ENCODE measurements at regions not wholly inside any gene's neighbourhood (a gene's known extent, or its start where the extent isn't known, plus 50 kb on each side); places are given as distances from the start of the nearest gene placed in this dataset.

DNA sequence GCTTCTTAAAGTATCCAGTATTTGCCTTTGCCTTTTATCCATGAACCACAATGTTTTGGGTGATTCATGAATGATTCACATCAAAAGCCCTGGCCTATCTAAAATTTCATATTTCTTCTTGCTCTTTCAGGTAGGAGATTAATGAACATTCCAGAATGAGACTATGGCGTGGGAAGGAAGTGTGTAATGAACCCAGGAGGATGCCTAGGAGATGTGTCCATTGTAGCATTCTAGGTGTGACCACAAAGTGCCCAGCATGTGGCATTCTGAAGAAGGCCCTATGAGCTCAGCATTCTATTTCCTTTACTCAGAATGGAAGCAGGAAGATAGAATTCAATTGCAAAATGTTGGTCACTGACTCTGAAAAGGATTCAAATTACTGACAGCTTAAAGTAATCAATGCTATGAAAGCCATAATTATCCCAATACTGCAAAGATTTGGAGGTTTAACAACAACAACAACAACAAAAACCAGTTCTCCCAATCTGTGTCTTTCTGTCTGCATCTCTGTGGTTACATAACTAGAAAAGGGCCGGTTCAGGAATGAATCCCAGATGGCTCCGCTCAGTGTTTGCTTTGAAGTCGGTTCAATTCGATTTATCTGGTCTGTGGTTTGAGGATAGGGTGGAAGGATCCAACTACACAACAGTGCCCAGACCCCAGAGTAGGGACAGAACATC, 126.7 kb downstream of the FOXD1 start:
- no peaks in the 10 kb centered on the region for H3K79me2 ChIP-seq (ENCODE audit: control insufficient read depth, insufficient read depth, low read length)
- no peaks in the 10 kb centered on the region for H3K9me1 ChIP-seq (ENCODE audit: control insufficient read depth, extremely low read depth, insufficient read depth, low read length)
- H3K27ac ChIP-seq (ENCODE audit: control insufficient read depth, insufficient read depth, low read length) = peak overlapping the region; percentile 71
- H2AFZ ChIP-seq (ENCODE audit: control insufficient read depth, low read length) = peak overlapping the region; percentile 24
- TF ChIP-seq, protein P1, sequence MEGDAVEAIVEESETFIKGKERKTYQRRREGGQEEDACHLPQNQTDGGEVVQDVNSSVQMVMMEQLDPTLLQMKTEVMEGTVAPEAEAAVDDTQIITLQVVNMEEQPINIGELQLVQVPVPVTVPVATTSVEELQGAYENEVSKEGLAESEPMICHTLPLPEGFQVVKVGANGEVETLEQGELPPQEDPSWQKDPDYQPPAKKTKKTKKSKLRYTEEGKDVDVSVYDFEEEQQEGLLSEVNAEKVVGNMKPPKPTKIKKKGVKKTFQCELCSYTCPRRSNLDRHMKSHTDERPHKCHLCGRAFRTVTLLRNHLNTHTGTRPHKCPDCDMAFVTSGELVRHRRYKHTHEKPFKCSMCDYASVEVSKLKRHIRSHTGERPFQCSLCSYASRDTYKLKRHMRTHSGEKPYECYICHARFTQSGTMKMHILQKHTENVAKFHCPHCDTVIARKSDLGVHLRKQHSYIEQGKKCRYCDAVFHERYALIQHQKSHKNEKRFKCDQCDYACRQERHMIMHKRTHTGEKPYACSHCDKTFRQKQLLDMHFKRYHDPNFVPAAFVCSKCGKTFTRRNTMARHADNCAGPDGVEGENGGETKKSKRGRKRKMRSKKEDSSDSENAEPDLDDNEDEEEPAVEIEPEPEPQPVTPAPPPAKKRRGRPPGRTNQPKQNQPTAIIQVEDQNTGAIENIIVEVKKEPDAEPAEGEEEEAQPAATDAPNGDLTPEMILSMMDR (optimal IDR thresholded peaks at IDR 0.05 in 1 of 3, IDR thresholded peaks at IDR 0.05 in 1 of 3, conservative IDR thresholded peaks at IDR 0.05 in 1 of 3; ENCODE audit: extremely low read depth in 1 of 3, insufficient read depth in 2 of 3, low read length in 3 of 3) = no peak
- no peak for TF ChIP-seq EZH2 (IDR thresholded peaks at IDR 0.05; ENCODE audit: low read length)
- peaks cover 21% of the 10 kb centered on the region for H3K4me1 ChIP-seq (ENCODE audit: control insufficient read depth, extremely low read depth, insufficient read depth, low read length)
- dilution Hi-C loops (cut with MboI; ENCODE audit: extremely low pct_ligation_motif_present, low sequenced_read_pairs) = no loop called here
- H3K4me2 ChIP-seq (ENCODE audit: control insufficient read depth, extremely low read depth, insufficient read depth, low read depth, low read length) = peak overlapping the region; percentile 52
- H3K4me3 ChIP-seq (ENCODE audit: control insufficient read depth in 2 of 3, extremely low read depth in 1 of 3, insufficient read depth in 2 of 3, low read depth in 1 of 3, low read length in 3 of 3) = no peak overlapping the region
- H3K27me3 ChIP-seq (ENCODE audit: control insufficient read depth, extremely low read depth, insufficient read depth, low read length) = no peaks in the 10 kb centered on the region
- peak; percentile 82 for DNase-seq (ENCODE audit: low read depth, low spot score)
- peak; percentile 98 for FAIRE-seq
- H3K36me3 ChIP-seq (ENCODE audit: control insufficient read depth in 2 of 2, extremely low read depth in 1 of 2, insufficient read depth in 2 of 2, low read length in 2 of 2) = no peaks in the 10 kb centered on the region
- H4K20me1 ChIP-seq (ENCODE audit: control insufficient read depth, extremely low read depth, insufficient read depth, low read length) = no peaks in the 10 kb centered on the region
- H3K9me3 ChIP-seq (ENCODE audit: control insufficient read depth, low read depth, low read length) = peaks cover 2% of the 10 kb centered on the region
- no peak overlapping the region for H3K9ac ChIP-seq (ENCODE audit: control insufficient read depth, extremely low read depth, insufficient read depth, low read length)

DNA sequence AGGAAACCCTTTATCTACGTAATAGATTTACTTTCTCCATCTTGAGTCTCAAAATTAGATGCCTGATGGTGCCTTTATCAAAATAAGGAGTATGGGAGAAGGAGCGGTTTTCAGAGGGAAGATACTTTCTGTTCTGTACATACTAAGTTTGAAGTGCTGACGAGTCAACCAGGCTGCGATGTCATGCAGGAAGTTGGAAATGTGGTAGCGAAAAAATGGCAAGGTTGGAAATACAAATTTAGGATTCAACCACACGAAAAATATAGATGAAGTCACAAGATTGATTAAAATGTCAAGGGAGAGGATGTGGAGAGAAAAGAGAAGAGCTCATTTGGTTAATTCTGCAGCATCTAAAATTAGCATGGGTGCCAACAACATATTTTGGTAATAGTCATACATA, 129.5 kb downstream of the FOXD1 start:
- no peak overlapping the region for H3K4me3 ChIP-seq (ENCODE audit: control insufficient read depth in 2 of 3, extremely low read depth in 1 of 3, insufficient read depth in 2 of 3, low read depth in 1 of 3, low read length in 3 of 3)
- H3K36me3 ChIP-seq (ENCODE audit: control insufficient read depth in 2 of 2, extremely low read depth in 1 of 2, insufficient read depth in 2 of 2, low read length in 2 of 2) = no peaks in the 10 kb centered on the region
- H3K4me2 ChIP-seq (ENCODE audit: control insufficient read depth, extremely low read depth, insufficient read depth, low read depth, low read length) = no peak overlapping the region
- FAIRE-seq = no peak
- no peak for TF ChIP-seq EZH2 (IDR thresholded peaks at IDR 0.05; ENCODE audit: low read length)
- dilution Hi-C loops (cut with MboI; ENCODE audit: extremely low pct_ligation_motif_present, low sequenced_read_pairs) = no loop called here
- peaks cover 28% of the 10 kb centered on the region for H3K4me1 ChIP-seq (ENCODE audit: control insufficient read depth, extremely low read depth, insufficient read depth, low read length)
- H3K9ac ChIP-seq (ENCODE audit: control insufficient read depth, extremely low read depth, insufficient read depth, low read length) = no peak overlapping the region
- no peaks in the 10 kb centered on the region for H3K79me2 ChIP-seq (ENCODE audit: control insufficient read depth, insufficient read depth, low read length)
- no peak overlapping the region for H2AFZ ChIP-seq (ENCODE audit: control insufficient read depth, low read length)
- no peak for DNase-seq (ENCODE audit: low read depth, low spot score)
- no peaks in the 10 kb centered on the region for H3K27me3 ChIP-seq (ENCODE audit: control insufficient read depth, extremely low read depth, insufficient read depth, low read length)
- no peaks in the 10 kb centered on the region for H3K9me1 ChIP-seq (ENCODE audit: control insufficient read depth, extremely low read depth, insufficient read depth, low read length)
- H4K20me1 ChIP-seq (ENCODE audit: control insufficient read depth, extremely low read depth, insufficient read depth, low read length) = no peaks in the 10 kb centered on the region
- H3K9me3 ChIP-seq (ENCODE audit: control insufficient read depth, low read depth, low read length) = peaks cover 2% of the 10 kb centered on the region
- no peak overlapping the region for H3K27ac ChIP-seq (ENCODE audit: control insufficient read depth, insufficient read depth, low read length)

DNA sequence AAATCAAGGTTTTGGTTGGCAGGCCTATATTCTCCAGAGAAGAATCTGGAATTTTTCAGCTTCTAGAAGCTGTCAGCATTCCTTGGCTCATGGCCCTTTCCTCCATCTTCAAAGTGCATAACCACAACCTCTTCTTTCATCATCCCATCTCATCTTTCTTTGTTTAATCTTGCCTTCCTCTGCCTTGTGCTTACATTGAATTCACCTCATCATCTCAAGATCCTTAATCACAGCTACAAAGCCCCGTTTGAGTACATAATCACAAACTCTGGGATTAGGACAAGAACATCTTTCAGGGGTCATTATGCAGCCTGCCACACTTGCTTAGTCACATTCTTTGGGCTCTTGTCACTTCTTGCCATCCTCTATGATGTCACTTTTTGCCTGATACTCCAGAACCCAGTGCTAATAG, 130.3 kb downstream of the FOXD1 start:
- no peak overlapping the region for H3K27ac ChIP-seq (ENCODE audit: control insufficient read depth, insufficient read depth, low read length)
- no peaks in the 10 kb centered on the region for H3K27me3 ChIP-seq (ENCODE audit: control insufficient read depth, extremely low read depth, insufficient read depth, low read length)
- peaks cover 2% of the 10 kb centered on the region for H3K9me3 ChIP-seq (ENCODE audit: control insufficient read depth, low read depth, low read length)
- dilution Hi-C loops (cut with MboI; ENCODE audit: extremely low pct_ligation_motif_present, low sequenced_read_pairs) = no loop called here
- TF ChIP-seq, protein P1 (optimal IDR thresholded peaks at IDR 0.05 in 1 of 3, IDR thresholded peaks at IDR 0.05 in 1 of 3, conservative IDR thresholded peaks at IDR 0.05 in 1 of 3; ENCODE audit: extremely low read depth in 1 of 3, insufficient read depth in 2 of 3, low read length in 3 of 3) = no peak
- no peak for TF ChIP-seq EZH2 (IDR thresholded peaks at IDR 0.05; ENCODE audit: low read length)
- H3K79me2 ChIP-seq (ENCODE audit: control insufficient read depth, insufficient read depth, low read length) = no peaks in the 10 kb centered on the region
- H3K9ac ChIP-seq (ENCODE audit: control insufficient read depth, extremely low read depth, insufficient read depth, low read length) = no peak overlapping the region
- H4K20me1 ChIP-seq (ENCODE audit: control insufficient read depth, extremely low read depth, insufficient read depth, low read length) = no peaks in the 10 kb centered on the region
- peaks cover 28% of the 10 kb centered on the region for H3K4me1 ChIP-seq (ENCODE audit: control insufficient read depth, extremely low read depth, insufficient read depth, low read length)
- H3K4me2 ChIP-seq (ENCODE audit: control insufficient read depth, extremely low read depth, insufficient read depth, low read depth, low read length) = no peak overlapping the region
- no peak overlapping the region for H3K4me3 ChIP-seq (ENCODE audit: control insufficient read depth in 2 of 3, extremely low read depth in 1 of 3, insufficient read depth in 2 of 3, low read depth in 1 of 3, low read length in 3 of 3)
- DNase-seq (ENCODE audit: low read depth, low spot score) (no peak), FAIRE-seq (peak; percentile 69)
- H3K36me3 ChIP-seq (ENCODE audit: control insufficient read depth in 2 of 2, extremely low read depth in 1 of 2, insufficient read depth in 2 of 2, low read length in 2 of 2) = no peaks in the 10 kb centered on the region
- H3K9me1 ChIP-seq (ENCODE audit: control insufficient read depth, extremely low read depth, insufficient read depth, low read length) = no peaks in the 10 kb centered on the region
- no peak overlapping the region for H2AFZ ChIP-seq (ENCODE audit: control insufficient read depth, low read length)
